ENCODE measurements at regions not wholly inside any gene's neighbourhood (a gene's known extent, or its start where the extent isn't known, plus 50 kb on each side); places are given as distances from the start of the nearest gene placed in this dataset.

DNA sequence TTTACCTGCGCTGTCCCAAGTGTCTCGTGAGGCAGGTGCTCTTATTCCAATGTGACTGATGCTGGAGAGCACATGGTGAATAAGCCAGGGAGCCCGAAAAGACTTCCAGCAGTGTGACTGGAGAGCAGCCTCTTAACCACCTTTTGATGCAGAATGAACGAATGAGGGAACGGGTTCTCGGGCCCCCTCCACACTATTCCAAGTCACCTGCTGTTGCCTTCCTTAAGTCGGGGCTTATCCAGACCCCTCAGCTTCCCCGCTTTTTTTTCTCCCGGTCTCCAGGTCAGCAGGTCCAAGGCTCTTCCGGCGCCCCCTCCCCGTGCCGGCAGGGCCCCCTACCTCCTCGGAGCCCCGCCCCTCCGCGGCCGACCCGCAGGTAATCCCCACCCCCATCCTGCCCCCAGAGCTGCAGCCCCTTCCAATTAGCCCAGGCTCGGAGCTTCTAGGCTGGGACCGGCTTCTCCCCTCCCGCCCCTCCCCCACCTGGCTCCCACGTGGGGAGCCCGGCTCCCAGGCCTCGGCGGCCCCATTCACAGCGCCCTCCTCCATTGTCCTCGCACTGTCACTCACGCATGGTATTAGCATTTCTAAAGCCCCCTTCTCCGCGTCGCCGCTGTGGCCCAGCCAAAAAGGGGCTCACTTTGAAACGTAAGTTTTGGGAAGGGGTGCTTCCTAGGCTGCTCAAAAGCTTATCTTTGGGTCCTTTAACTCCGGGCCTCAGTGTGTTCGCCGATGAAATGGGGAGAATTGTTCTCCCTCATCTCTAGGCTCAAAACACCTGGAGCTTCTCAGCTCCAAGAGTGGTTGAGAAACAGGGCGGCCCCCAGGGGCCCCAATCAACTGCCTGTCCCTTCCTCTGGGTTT, 56.2 kb upstream of the PJA1 start:
- TF ChIP-seq POLR2A (IDR thresholded peaks at IDR 0.05; ENCODE audit: low read depth, low read length) = no peak
- TF ChIP-seq POLR2AphosphoS5 (IDR thresholded peaks at IDR 0.05; ENCODE audit: low read depth, low read length) = no peak
